ENCODE measurements at regions not wholly inside any gene's neighbourhood (a gene's known extent, or its start where the extent isn't known, plus 50 kb on each side); places are given as distances from the start of the nearest gene placed in this dataset.

DNA sequence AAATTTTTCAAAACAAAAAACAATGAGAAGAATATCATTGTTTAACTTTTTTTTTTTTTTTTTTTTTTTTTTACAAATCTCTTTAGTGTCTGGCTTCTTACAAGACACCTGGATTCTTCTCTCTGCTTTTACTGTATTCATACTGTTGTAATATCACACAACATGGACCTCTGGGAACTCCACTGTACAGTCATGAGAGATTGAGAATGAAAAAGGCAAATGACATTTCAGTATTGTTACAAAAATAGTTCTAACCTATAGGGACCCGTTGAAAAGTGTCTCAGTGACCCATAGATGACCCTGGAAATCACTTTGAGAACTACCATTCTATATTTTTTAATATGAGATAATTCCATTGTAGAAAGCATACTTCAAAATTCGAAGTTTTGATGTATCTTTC lies 124.4 kb downstream of the SLIT2 start:
- TF ChIP-seq EZH2 (IDR thresholded peaks at IDR 0.05), result no peak
- TF ChIP-seq POLR2AphosphoS5 (IDR thresholded peaks at IDR 0.05; ENCODE audit: borderline replicate concordance, low read depth, low read length), result no peak
- no peak for TF ChIP-seq FOXP2 (optimal IDR thresholded peaks at IDR 0.05; ENCODE audit: control extremely low read depth, extremely low read length, insufficient read depth)

All from SK-N-MC (cell line).